Trophoblast cell (in vitro differentiated cells and primary cell): ENCODE measurements at regions not wholly inside any gene's neighbourhood (a gene's known extent, or its start where the extent isn't known, plus 50 kb on each side); places are given as distances from the start of the nearest gene placed in this dataset.

Experiments used
- DNase-seq, 2 donors: peaks; one replicate each; pipeline ENCODE4 v3.0.0-alpha.2; 2016
- H2AFZ ChIP-seq: 2 replicates; pipeline ENCODE4 v1.6.1; 2013; ENCODE audit warnings: low read length, moderate library complexity, mild to moderate bottlenecking; ENCODE audit not compliant: insufficient read depth, poor library complexity
- H2AK5ac ChIP-seq: 2 replicates; pipeline ENCODE4 v1.6.1; 2013; ENCODE audit warnings: mild to moderate bottlenecking, low read length
- H2BK120ac ChIP-seq: 2 replicates; pipeline ENCODE4 v1.6.1; 2013; ENCODE audit warnings: low read length, mild to moderate bottlenecking, moderate library complexity; ENCODE audit not compliant: insufficient read depth, poor library complexity
- H2BK12ac ChIP-seq: 2 replicates; pipeline ENCODE4 v1.6.1; 2013; ENCODE audit warnings: mild to moderate bottlenecking, low read length, moderate library complexity
- H2BK5ac ChIP-seq: 2 replicates; pipeline ENCODE4 v1.6.1; 2013; ENCODE audit warnings: low read length, low read depth, moderate library complexity, mild to moderate bottlenecking; ENCODE audit not compliant: poor library complexity
- H3K14ac ChIP-seq: 2 replicates; pipeline ENCODE4 v1.6.1; 2013; ENCODE audit warnings: mild to moderate bottlenecking, low read length
- H3K18ac ChIP-seq: 2 replicates; pipeline ENCODE4 v1.6.1; 2013; ENCODE audit warnings: mild to moderate bottlenecking, low read length
- H3K23ac ChIP-seq: 2 replicates; pipeline ENCODE4 v1.6.1; 2013; ENCODE audit warnings: low read length
- H3K27ac ChIP-seq: 2 replicates; pipeline ENCODE4 v1.5.1; 2013; ENCODE audit warnings: low read depth, mild to moderate bottlenecking, inconsistent platforms, low read length, moderate library complexity
- H3K27me3 ChIP-seq: 2 replicates; pipeline ENCODE4 v1.6.1; 2013; ENCODE audit warnings: inconsistent platforms, mild to moderate bottlenecking, low read length, moderate library complexity; ENCODE audit not compliant: insufficient read depth
- H3K36me3 ChIP-seq, 2 experiments: 1 replicate in 1 of 2; 2 replicates in 1 of 2; pipeline ENCODE4 v1.6.1; 2013; ENCODE audit warnings: low read length in 2 of 2, mild to moderate bottlenecking in 2 of 2, moderate library complexity in 1 of 2; ENCODE audit not compliant: insufficient read depth in 2 of 2, control insufficient read depth in 1 of 2
- H3K4ac ChIP-seq: 2 replicates; pipeline ENCODE4 v1.6.1; 2013; ENCODE audit warnings: low read depth, mild to moderate bottlenecking, low read length, moderate library complexity
- H3K4me1 ChIP-seq, 2 experiments: 1 replicate in 1 of 2; 2 replicates in 1 of 2; pipeline ENCODE4 v1.6.1; 2013; ENCODE audit warnings: low read length in 2 of 2, mild to moderate bottlenecking in 2 of 2, moderate library complexity in 1 of 2; ENCODE audit not compliant: insufficient read depth in 2 of 2, control insufficient read depth in 1 of 2
- H3K4me2 ChIP-seq: 2 replicates; pipeline ENCODE4 v1.6.1; 2013; ENCODE audit warnings: inconsistent platforms, mild to moderate bottlenecking, low read length, moderate library complexity
- H3K4me3 ChIP-seq: 2 replicates; pipeline ENCODE4 v1.5.1; 2013; ENCODE audit warnings: mild to moderate bottlenecking, low read depth, low read length, inconsistent platforms
- H3K79me1 ChIP-seq: one replicate; pipeline ENCODE4 v1.6.1; 2013; ENCODE audit warnings: low read length
- H3K79me2 ChIP-seq: 2 replicates; pipeline ENCODE4 v1.6.1; 2013; ENCODE audit warnings: low read length, mild to moderate bottlenecking; ENCODE audit not compliant: control insufficient read depth, insufficient read depth, poor library complexity
- H3K9ac ChIP-seq: 2 replicates; pipeline ENCODE4 v1.6.1; 2013; ENCODE audit warnings: mild to moderate bottlenecking, low read length
- H3K9me3 ChIP-seq: 2 replicates; pipeline ENCODE4 v1.6.1; 2013; ENCODE audit warnings: low read depth, mild to moderate bottlenecking, control low read depth, inconsistent platforms, low read length; ENCODE audit not compliant: insufficient read depth
- H4K12ac ChIP-seq: 2 replicates; pipeline ENCODE4 v1.6.1; 2013; ENCODE audit warnings: low read depth, mild to moderate bottlenecking, low read length, moderate library complexity
- H4K8ac ChIP-seq: 2 replicates; pipeline ENCODE4 v1.6.1; 2013; ENCODE audit warnings: low read depth, mild to moderate bottlenecking, low read length, moderate library complexity
- H4K91ac ChIP-seq: one replicate; pipeline ENCODE4 v1.6.1; 2013; ENCODE audit warnings: low read depth, mild to moderate bottlenecking, low read length, moderate library complexity
- WGBS: extraction: QIAGEN DNeasy Blood & Tissue Kit; methylation state at CpG from one replicate; pipeline ENCODE4 v1.1.7; 2013; ENCODE audit warnings: missing lambda C conversion rate; ENCODE audit not compliant: insufficient read length, insufficient coverage; ENCODE audit errors: extremely low coverage; 5-methylcytosine and 5-hydroxymethylcytosine counted together

DNA sequence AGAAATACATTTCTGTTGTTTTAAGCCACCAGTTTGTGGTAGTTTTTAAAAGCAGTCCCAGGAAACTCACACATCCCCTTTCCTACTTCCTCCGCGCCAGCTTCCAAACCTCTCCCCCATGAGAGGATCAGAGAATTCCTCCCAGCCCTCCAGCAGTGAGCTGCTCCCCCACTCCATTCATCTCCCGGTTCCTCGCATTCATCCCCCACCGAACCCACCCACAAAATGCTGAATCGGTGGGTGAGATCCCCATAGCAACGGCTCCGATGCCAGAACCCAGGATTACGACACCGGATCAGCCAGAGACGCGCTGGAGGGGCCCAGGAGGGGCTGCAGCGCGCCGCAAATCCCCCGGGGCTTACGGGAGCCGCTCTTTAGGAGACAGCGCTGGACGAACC lies 251.4 kb upstream of the RPL38 start:
- peak overlapping the region; percentile 9 for H2AFZ ChIP-seq
- no peak overlapping the region for H3K23ac ChIP-seq
- H4K91ac ChIP-seq = no peak overlapping the region
- no peak overlapping the region for H4K12ac ChIP-seq
- no peaks in the 10 kb centered on the region for H3K79me2 ChIP-seq
- no peak overlapping the region for H3K18ac ChIP-seq
- no peak overlapping the region for H2BK5ac ChIP-seq
- peaks cover 6 to 13% of the 10 kb centered on the region in 2 experiments for H3K4me1 ChIP-seq
- no peak overlapping the region for H3K4ac ChIP-seq
- DNase-seq = no peak
- H3K9ac ChIP-seq = no peak overlapping the region
- H3K27ac ChIP-seq = no peak overlapping the region
- H2AK5ac ChIP-seq = no peak overlapping the region
- H3K79me1 ChIP-seq = no peaks in the 10 kb centered on the region
- H2BK120ac ChIP-seq = no peak overlapping the region
- peaks cover 9% of the 10 kb centered on the region for H3K9me3 ChIP-seq
- peaks cover 11% of the 10 kb centered on the region for H3K27me3 ChIP-seq
- no peak overlapping the region for H4K8ac ChIP-seq
- H2BK12ac ChIP-seq = no peak overlapping the region
- peak overlapping the region; percentile 66 for H3K4me2 ChIP-seq
- no CpG with 5 or more reads among the region's 20 CpGs for WGBS
- H3K4me3 ChIP-seq = no peak overlapping the region
- H3K14ac ChIP-seq = no peak overlapping the region
- no peaks in the 10 kb centered on the region for H3K36me3 ChIP-seq

DNA sequence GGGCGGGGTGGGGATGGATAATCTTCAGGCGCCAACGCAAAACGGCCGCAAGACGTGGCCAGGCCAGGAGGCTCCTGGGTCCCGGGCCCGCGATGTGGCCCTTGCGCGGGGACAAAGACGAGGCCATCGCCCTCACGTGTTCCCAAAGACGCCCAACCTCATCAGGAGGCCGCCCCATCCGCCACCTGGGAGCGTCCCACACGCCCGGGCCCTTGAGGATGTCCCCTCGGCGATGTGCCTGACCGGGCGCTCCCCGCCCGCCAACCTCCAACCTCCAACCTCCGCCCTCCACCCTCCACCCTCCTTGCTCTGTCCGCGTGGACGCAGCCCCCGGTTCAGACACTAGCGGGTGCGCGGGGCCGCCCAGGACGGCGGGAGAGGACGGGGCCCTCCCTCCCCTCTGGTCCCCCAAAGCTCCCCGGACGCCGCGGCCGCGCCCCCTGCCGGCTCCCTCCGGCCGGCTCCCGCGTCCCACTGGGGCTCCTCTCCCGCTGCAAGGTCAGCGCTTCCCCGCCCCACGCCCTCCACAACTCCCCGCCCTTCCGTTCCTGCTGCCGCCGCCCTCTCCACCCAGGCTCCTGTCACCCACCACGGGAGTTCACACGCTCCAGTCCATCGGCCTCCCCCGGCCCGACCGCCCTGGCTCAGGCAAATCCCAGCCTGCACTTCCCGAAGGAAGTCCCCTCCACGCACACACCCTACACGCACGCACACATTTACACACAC lies 250.8 kb upstream of the RPL38 start:
- no peak overlapping the region for H4K91ac ChIP-seq
- no peak overlapping the region for H3K23ac ChIP-seq
- H3K36me3 ChIP-seq = no peaks in the 10 kb centered on the region
- H3K4ac ChIP-seq = no peak overlapping the region
- no CpG with 5 or more reads among the region's 67 CpGs for WGBS
- no peak overlapping the region for H3K9ac ChIP-seq
- H3K18ac ChIP-seq = no peak overlapping the region
- H3K79me2 ChIP-seq = no peaks in the 10 kb centered on the region
- H3K4me2 ChIP-seq = peak overlapping the region; percentile 66
- H4K12ac ChIP-seq = no peak overlapping the region
- peak overlapping the region; percentile 9 for H2AFZ ChIP-seq
- H4K8ac ChIP-seq = no peak overlapping the region
- peaks cover 11% of the 10 kb centered on the region for H3K27me3 ChIP-seq
- H2BK12ac ChIP-seq = no peak overlapping the region
- H2BK120ac ChIP-seq = no peak overlapping the region
- H2AK5ac ChIP-seq = no peak overlapping the region
- no peak overlapping the region for H2BK5ac ChIP-seq
- H3K27ac ChIP-seq = no peak overlapping the region
- H3K4me3 ChIP-seq = peak overlapping the region; percentile 64
- H3K4me1 ChIP-seq = peaks cover 6 to 15% of the 10 kb centered on the region in 2 experiments
- H3K9me3 ChIP-seq = peaks cover 9% of the 10 kb centered on the region
- DNase-seq = no peak
- H3K14ac ChIP-seq = no peak overlapping the region
- H3K79me1 ChIP-seq = no peaks in the 10 kb centered on the region

DNA sequence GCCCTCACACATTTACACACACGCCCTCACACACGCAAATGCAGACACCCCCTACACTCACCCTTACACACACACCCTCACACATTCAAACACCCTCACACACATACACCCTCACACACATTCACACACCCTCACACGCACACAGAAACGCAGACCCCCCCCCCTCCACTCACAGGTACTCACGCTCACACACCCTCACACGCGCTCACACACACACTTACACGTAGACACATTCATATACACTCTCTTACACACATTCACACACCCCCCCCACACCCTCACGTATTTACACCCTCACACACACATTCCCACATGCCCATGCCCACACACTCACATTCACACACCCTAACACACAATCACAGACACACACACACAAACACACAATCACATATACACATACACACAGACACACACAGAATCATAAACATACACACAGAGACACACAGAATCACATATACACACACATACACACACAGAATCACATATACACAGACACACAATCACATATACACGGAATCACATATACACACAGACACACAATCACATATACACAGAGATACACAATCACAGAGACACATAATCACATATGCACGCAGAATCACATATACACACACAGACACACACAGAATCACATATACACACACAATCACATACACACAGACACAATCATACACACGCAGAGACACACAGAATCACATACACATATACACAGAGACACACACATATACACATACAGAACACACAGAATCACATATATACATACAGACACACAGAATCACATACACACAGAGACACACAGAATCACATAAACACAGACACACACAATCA lies 250.1 kb upstream of the RPL38 start:
- Histone ChIP-seq H3K9ac (no peak overlapping the region), H2AFZ (no peak overlapping the region), H2BK5ac (no peak overlapping the region), H3K27ac (no peak overlapping the region), H4K8ac (no peak overlapping the region), H2BK12ac (no peak overlapping the region), H2AK5ac (no peak overlapping the region), H3K9me3 (peaks cover 5% of the 10 kb centered on the region), H4K91ac (no peak overlapping the region), H3K27me3 (peaks cover 11% of the 10 kb centered on the region), H3K36me3 (no peaks in the 10 kb centered on the region), H3K4me3 (peak overlapping the region; percentile 42), H3K4me2 (peak overlapping the region; percentile 66), H3K4me1 (peaks cover 6 to 15% of the 10 kb centered on the region in 2 experiments), H3K14ac (no peak overlapping the region), H3K23ac (no peak overlapping the region), H3K79me2 (no peaks in the 10 kb centered on the region), H3K79me1 (no peaks in the 10 kb centered on the region), H3K4ac (no peak overlapping the region), H2BK120ac (no peak overlapping the region), H3K18ac (no peak overlapping the region), H4K12ac (no peak overlapping the region)
- DNase-seq = no peak
- WGBS = 100% methylated on average over 9 of the region's 12 CpGs

DNA sequence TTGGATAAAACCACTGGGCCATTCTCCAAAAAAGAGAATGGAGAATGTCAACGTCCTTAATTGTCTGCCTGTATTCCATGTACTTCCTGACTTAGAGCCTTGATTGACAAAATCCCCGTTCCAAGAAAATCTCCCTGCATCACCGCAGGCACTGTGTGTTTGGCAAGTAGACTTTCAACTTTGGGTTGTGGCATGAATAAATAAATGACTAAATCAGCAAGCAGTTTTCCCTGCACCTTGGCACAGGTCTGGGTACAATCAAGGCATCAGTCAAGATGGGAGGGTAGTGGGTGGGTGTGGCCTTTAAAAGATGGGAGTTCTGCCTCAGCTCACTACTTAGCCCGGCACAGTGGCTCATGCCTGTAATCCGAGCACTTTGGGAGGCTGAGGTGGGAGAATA lies 248.5 kb upstream of the RPL38 start:
- Histone ChIP-seq H3K23ac (no peak overlapping the region), H2BK12ac (no peak overlapping the region), H3K36me3 (no peaks in the 10 kb centered on the region), H2AFZ (no peak overlapping the region), H3K4me2 (no peak overlapping the region), H3K18ac (no peak overlapping the region), H3K9me3 (peaks cover 3% of the 10 kb centered on the region), H3K9ac (no peak overlapping the region), H3K27me3 (peaks cover 11% of the 10 kb centered on the region), H3K4ac (no peak overlapping the region), H4K8ac (no peak overlapping the region), H3K27ac (no peak overlapping the region), H3K79me2 (no peaks in the 10 kb centered on the region), H3K14ac (no peak overlapping the region), H3K4me1 (peaks cover 6 to 15% of the 10 kb centered on the region in 2 experiments), H2BK120ac (no peak overlapping the region), H3K4me3 (no peak overlapping the region), H4K91ac (no peak overlapping the region), H2AK5ac (no peak overlapping the region), H3K79me1 (no peaks in the 10 kb centered on the region), H2BK5ac (no peak overlapping the region), H4K12ac (no peak overlapping the region)
- no CpG with 5 or more reads among the region's 5 CpGs for WGBS
- DNase-seq = no peak
